IMR-90 (cell line): ENCODE measurements at regions not wholly inside any gene's neighbourhood (a gene's known extent, or its start where the extent isn't known, plus 50 kb on each side); places are given as distances from the start of the nearest gene placed in this dataset.

Experiments used
- ATAC-seq: fragments of 200-7000 bp; cut with Tn5 transposase; 2 replicates; pipeline ENCODE4 v1.9.1; 2020; ENCODE audit warnings: low read depth, mild to moderate bottlenecking, moderate library complexity
- BruUV-seq: library from RNA; stranded (reverse); fragments of 400-500 nt; replicated peaks from 2 replicates; lab custom pipeline; 2021; lab: Mats Ljungman, UMichigan
- CTCF ChIA-PET: fragments of 300-600 bp; formaldehyde crosslinking; extraction: SDS; loops from one replicate; lab custom pipeline; 2021; ENCODE audit warnings: antibody characterized with exemption; lab: Yijun Ruan, JAX
- POLR2A ChIA-PET: fragments of 300-600 bp; sonication (Branson Sonifier 250); formaldehyde crosslinking; loops from one replicate; lab custom pipeline; 2022; ENCODE audit warnings: antibody characterized with exemption; ENCODE audit not compliant: unreplicated experiment; lab: Charles Lee
- DNase-seq: peaks from one replicate; pipeline ENCODE4 v3.0.0; 2013
- H2AFZ ChIP-seq: replicated peaks from 2 replicates; pipeline ENCODE3; 2013; ENCODE audit warnings: low read length, mild to moderate bottlenecking; ENCODE audit not compliant: poor library complexity
- H2AK5ac ChIP-seq: 2 replicates; pipeline ENCODE4 v1.6.1; 2013; ENCODE audit warnings: low read depth, low read length, inconsistent platforms
- H2AK9ac ChIP-seq: replicated peaks from 2 replicates; pipeline ENCODE3; 2013; ENCODE audit warnings: mild to moderate bottlenecking, low read depth, low read length, moderate library complexity; ENCODE audit not compliant: poor library complexity
- H2BK120ac ChIP-seq: 2 replicates; pipeline ENCODE4 v1.6.1; 2013; ENCODE audit warnings: low read depth, low read length, inconsistent platforms
- H2BK15ac ChIP-seq: 3 replicates; pipeline ENCODE4 v1.6.1; 2013; ENCODE audit warnings: low read depth, low read length, inconsistent platforms
- H2BK20ac ChIP-seq: 2 replicates; pipeline ENCODE4 v1.6.1; 2013; ENCODE audit warnings: low read depth, mild to moderate bottlenecking, inconsistent platforms, low read length, moderate library complexity
- H2BK5ac ChIP-seq: 2 replicates; pipeline ENCODE4 v1.6.1; 2013; ENCODE audit warnings: mild to moderate bottlenecking, low read depth, low read length, inconsistent platforms; ENCODE audit not compliant: poor library complexity, severe bottlenecking
- H3K14ac ChIP-seq: replicated peaks from 2 replicates; pipeline ENCODE4 v1.6.1; 2013; ENCODE audit warnings: low read depth, low read length, inconsistent platforms
- H3K18ac ChIP-seq: 2 replicates; pipeline ENCODE4 v1.6.1; 2013; ENCODE audit warnings: low read depth, low read length, control low read depth
- H3K23ac ChIP-seq: 2 replicates; pipeline ENCODE4 v1.6.1; 2013; ENCODE audit warnings: low read depth, low read length, inconsistent platforms
- H3K27ac ChIP-seq: 2 replicates; pipeline ENCODE4 v1.5.1; 2013; ENCODE audit warnings: mild to moderate bottlenecking, control low read depth, low read length; ENCODE audit not compliant: insufficient read depth
- H3K27me3 ChIP-seq: 2 replicates; pipeline ENCODE4 v1.6.1; 2013; ENCODE audit warnings: low read length; ENCODE audit not compliant: control insufficient read depth, insufficient read depth
- H3K36me3 ChIP-seq: 2 replicates; pipeline ENCODE4 v1.6.1; 2013; ENCODE audit warnings: low read length, mixed read lengths; ENCODE audit not compliant: control insufficient read depth, insufficient read depth
- H3K4ac ChIP-seq: 2 replicates; pipeline ENCODE4 v1.6.1; 2013; ENCODE audit warnings: low read depth, low read length, inconsistent platforms
- H3K4me1 ChIP-seq: 2 replicates; pipeline ENCODE4 v1.6.1; 2013; ENCODE audit warnings: low read length, mixed read lengths; ENCODE audit not compliant: control insufficient read depth, insufficient read depth
- H3K4me2 ChIP-seq: 2 replicates; pipeline ENCODE4 v1.6.1; 2013; ENCODE audit warnings: low read depth, mild to moderate bottlenecking, control low read depth, low read length, moderate library complexity
- H3K4me3 ChIP-seq: 2 replicates; pipeline ENCODE4 v1.5.1; 2013; ENCODE audit warnings: low read depth, mild to moderate bottlenecking, control low read depth, low read length, moderate library complexity; ENCODE audit not compliant: insufficient read depth
- H3K56ac ChIP-seq: 2 replicates; pipeline ENCODE4 v1.6.1; 2013; ENCODE audit warnings: low read length, inconsistent platforms; ENCODE audit not compliant: insufficient read depth; ENCODE audit errors: extremely low read depth
- H3K79me1 ChIP-seq, 2 experiments: 2 replicates each; pipeline ENCODE4 v1.6.1; 2013; ENCODE audit warnings: low read length in 2 of 2, inconsistent platforms in 1 of 2, low read depth in 1 of 2
- H3K9ac ChIP-seq: 2 replicates; pipeline ENCODE4 v1.6.1; 2013; ENCODE audit warnings: low read depth, low read length, control low read depth
- H3K9me1 ChIP-seq: 2 replicates; pipeline ENCODE4 v1.6.1; 2013; ENCODE audit warnings: low read length, inconsistent platforms; ENCODE audit not compliant: insufficient read depth
- H3K9me3 ChIP-seq: 2 replicates; pipeline ENCODE4 v1.6.1; 2013; ENCODE audit warnings: low read length; ENCODE audit not compliant: control insufficient read depth, insufficient read depth
- H4K20me1 ChIP-seq: 2 replicates; pipeline ENCODE4 v1.6.1; 2013; ENCODE audit warnings: low read length, inconsistent platforms; ENCODE audit not compliant: insufficient read depth
- H4K5ac ChIP-seq: 2 replicates; pipeline ENCODE4 v1.6.1; 2013; ENCODE audit warnings: mild to moderate bottlenecking, low read depth, low read length, control low read depth
- H4K8ac ChIP-seq, 2 experiments: 2 replicates each; pipeline ENCODE4 v1.6.1; 2013; ENCODE audit warnings: low read depth in 2 of 2, low read length in 2 of 2, control low read depth in 1 of 2, inconsistent platforms in 1 of 2
- H4K91ac ChIP-seq: 2 replicates; pipeline ENCODE4 v1.6.1; 2013; ENCODE audit warnings: low read depth, low read length, inconsistent platforms; ENCODE audit not compliant: insufficient read depth
- BHLHE40 ChIP-seq: fragments of 150-350 bp; IDR thresholded peaks from 2 replicates; pipeline ENCODE4 v1.6.1; 2016; ENCODE audit warnings: mild to moderate bottlenecking, low read depth, low read length
- MAZ ChIP-seq: IDR thresholded peaks from 2 replicates; pipeline ENCODE4 v1.6.1; 2012; ENCODE audit warnings: low read depth, mild to moderate bottlenecking, low read length, improper control_type of control experiment, moderate library complexity, borderline replicate concordance
- MXI1 ChIP-seq: IDR thresholded peaks from 2 replicates; pipeline ENCODE4 v1.6.1; 2012; ENCODE audit warnings: low read depth, mild to moderate bottlenecking, low read length, moderate library complexity, borderline replicate concordance
- RAD21 ChIP-seq: IDR thresholded peaks from 2 replicates; pipeline ENCODE4 v1.6.1; 2012; ENCODE audit warnings: low read length, improper control_type of control experiment
- RCOR1 ChIP-seq: IDR thresholded peaks from 2 replicates; pipeline ENCODE4 v1.6.1; 2012; ENCODE audit warnings: mild to moderate bottlenecking, low read length, improper control_type of control experiment; ENCODE audit not compliant: insufficient replicate concordance
- RFX5 ChIP-seq: IDR thresholded peaks from 2 replicates; pipeline ENCODE4 v1.8.0; 2012; ENCODE audit warnings: low read depth, mild to moderate bottlenecking, low read length, moderate library complexity
- SMC3 ChIP-seq: fragments of 150-350 bp; IDR thresholded peaks from 2 replicates; pipeline ENCODE4 v1.6.1; 2016; ENCODE audit warnings: low read depth, mild to moderate bottlenecking, antibody characterized with exemption, low read length, moderate library complexity
- WGBS, 2 experiments: methylation state at CpG; one replicate each; pipeline versions ENCODE4 v1.1.5 to v1.1.7; 2013; ENCODE audit warnings: missing lambda C conversion rate in 2 of 2; ENCODE audit not compliant: insufficient read length in 1 of 2; ENCODE audit errors: extremely low coverage in 2 of 2; 5-methylcytosine and 5-hydroxymethylcytosine counted together
- dilution Hi-C: fragments of 300-500 bp; cut with HindIII; formaldehyde crosslinking; loops from one replicate; pipeline ENCODE4 v1.14.3; 2018; ENCODE audit warnings: low sequenced_read_pairs; ENCODE audit not compliant: unreplicated experiment
- in situ Hi-C: fragments of 300-500 bp; cut with MboI; formaldehyde crosslinking; loops from 3 replicates; pipeline ENCODE4 v1.14.3; 2019; ENCODE audit warnings: low sequenced_read_pairs, inconsistent platforms, mixed read lengths
- intact Hi-C: fragments of 100-400 bp; cut with micrococcal nuclease; formaldehyde crosslinking; loops from 2 replicates; pipeline ENCODE4 v1.10.0; 2022
- TF ChIP-seq, protein P1 (sequence below): conservative IDR thresholded peaks from 2 replicates; pipeline ENCODE4 v1.5.1; 2012; ENCODE audit warnings: mild to moderate bottlenecking, low read depth, low read length, improper control_type of control experiment
- TF ChIP-seq, protein P2 (sequence below): fragments of 150-350 bp; IDR thresholded peaks from 2 replicates; pipeline ENCODE4 v1.6.1; 2017; ENCODE audit warnings: mild to moderate bottlenecking, antibody characterized with exemption, low read length, low read depth

DNA sequence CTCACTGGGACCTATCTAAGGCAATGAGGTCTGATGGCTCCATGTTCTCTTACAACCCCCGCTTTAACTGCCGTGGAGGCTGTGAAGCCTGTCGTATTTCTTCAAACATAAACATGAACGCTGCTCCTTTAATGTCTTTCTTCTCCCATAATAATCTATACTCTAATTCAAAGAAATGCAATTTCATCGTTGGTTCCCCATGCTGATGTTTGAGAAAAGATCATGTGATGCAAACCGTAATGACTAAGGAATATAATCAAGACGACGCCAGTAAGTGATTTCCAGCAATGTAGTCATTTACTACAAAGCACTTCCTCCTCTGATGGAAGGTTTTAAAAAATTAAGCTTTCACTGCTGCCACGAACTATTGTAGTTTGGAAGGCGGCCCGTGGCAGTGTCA is 102.6 kb upstream of the NEBL start:
- Histone ChIP-seq H3K79me1 (no peaks in the 10 kb centered on the region), H4K5ac (no peak overlapping the region), H3K4ac (no peak overlapping the region), H3K23ac (no peak overlapping the region), H3K36me3 (no peaks in the 10 kb centered on the region), H3K27ac (no peak overlapping the region), H3K14ac (no peak overlapping the region), H4K91ac (no peak overlapping the region), H3K9me1 (no peaks in the 10 kb centered on the region), H4K8ac (no peak overlapping the region), H4K20me1 (no peaks in the 10 kb centered on the region), H3K27me3 (no peaks in the 10 kb centered on the region), H2BK15ac (no peak overlapping the region), H3K18ac (no peak overlapping the region), H3K9ac (no peak overlapping the region), H3K4me2 (no peak overlapping the region), H3K4me3 (no peak overlapping the region), H3K9me3 (0 out of 2 replicates have a peak, but pooled peaks cover 3% of the 10 kb centered on the region), H2BK120ac (no peak overlapping the region), H2BK5ac (no peak overlapping the region), H2BK20ac (no peak overlapping the region), H3K56ac (no peak overlapping the region), H2AK9ac (no peak overlapping the region), H2AK5ac (no peak overlapping the region), H3K4me1 (no peaks in the 10 kb centered on the region), H2AFZ (no peak overlapping the region)
- intact Hi-C loops (no loop called here), dilution Hi-C loops (no loop called here), in situ Hi-C loops (no loop called here)
- ATAC-seq (no peak), DNase-seq (no peak)
- POLR2A ChIA-PET: no interaction called here
- BruUV-seq: no TSS peak
- TF ChIP-seq MXI1: no peak
- no peak for TF ChIP-seq RAD21
- TF ChIP-seq MAZ: no peak
- TF ChIP-seq, protein P1, sequence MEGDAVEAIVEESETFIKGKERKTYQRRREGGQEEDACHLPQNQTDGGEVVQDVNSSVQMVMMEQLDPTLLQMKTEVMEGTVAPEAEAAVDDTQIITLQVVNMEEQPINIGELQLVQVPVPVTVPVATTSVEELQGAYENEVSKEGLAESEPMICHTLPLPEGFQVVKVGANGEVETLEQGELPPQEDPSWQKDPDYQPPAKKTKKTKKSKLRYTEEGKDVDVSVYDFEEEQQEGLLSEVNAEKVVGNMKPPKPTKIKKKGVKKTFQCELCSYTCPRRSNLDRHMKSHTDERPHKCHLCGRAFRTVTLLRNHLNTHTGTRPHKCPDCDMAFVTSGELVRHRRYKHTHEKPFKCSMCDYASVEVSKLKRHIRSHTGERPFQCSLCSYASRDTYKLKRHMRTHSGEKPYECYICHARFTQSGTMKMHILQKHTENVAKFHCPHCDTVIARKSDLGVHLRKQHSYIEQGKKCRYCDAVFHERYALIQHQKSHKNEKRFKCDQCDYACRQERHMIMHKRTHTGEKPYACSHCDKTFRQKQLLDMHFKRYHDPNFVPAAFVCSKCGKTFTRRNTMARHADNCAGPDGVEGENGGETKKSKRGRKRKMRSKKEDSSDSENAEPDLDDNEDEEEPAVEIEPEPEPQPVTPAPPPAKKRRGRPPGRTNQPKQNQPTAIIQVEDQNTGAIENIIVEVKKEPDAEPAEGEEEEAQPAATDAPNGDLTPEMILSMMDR: no peak
- TF ChIP-seq, protein P2, sequence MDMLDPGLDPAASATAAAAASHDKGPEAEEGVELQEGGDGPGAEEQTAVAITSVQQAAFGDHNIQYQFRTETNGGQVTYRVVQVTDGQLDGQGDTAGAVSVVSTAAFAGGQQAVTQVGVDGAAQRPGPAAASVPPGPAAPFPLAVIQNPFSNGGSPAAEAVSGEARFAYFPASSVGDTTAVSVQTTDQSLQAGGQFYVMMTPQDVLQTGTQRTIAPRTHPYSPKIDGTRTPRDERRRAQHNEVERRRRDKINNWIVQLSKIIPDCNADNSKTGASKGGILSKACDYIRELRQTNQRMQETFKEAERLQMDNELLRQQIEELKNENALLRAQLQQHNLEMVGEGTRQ: no peak
- no peak for TF ChIP-seq RCOR1
- no peak for TF ChIP-seq SMC3
- TF ChIP-seq RFX5: no peak
- TF ChIP-seq BHLHE40: no peak
- CTCF ChIA-PET: no interaction called here
- WGBS, 2 experiments: no CpG with 5 or more reads among the region's 11 CpGs
